ENCODE measurements at regions not wholly inside any gene's neighbourhood (a gene's known extent, or its start where the extent isn't known, plus 50 kb on each side); places are given as distances from the start of the nearest gene placed in this dataset.

GRCh38 chr6:3908223-3908622, 59.0 kb downstream of the FAM50B start:
- TF ChIP-seq EZH2 (IDR thresholded peaks at IDR 0.05) (no peak), FOXP2 (optimal IDR thresholded peaks at IDR 0.05; ENCODE audit: control extremely low read depth, extremely low read length, insufficient read depth) (no peak), POLR2AphosphoS5 (IDR thresholded peaks at IDR 0.05; ENCODE audit: borderline replicate concordance, low read depth, low read length) (no peak)

All from SK-N-MC (cell line).